ENCODE measurements at regions not wholly inside any gene's neighbourhood (a gene's known extent, or its start where the extent isn't known, plus 50 kb on each side); places are given as distances from the start of the nearest gene placed in this dataset.

- no peak for TF ChIP-seq CEBPB (IDR thresholded peaks at IDR 0.05)
- TF ChIP-seq EP300 (IDR thresholded peaks at IDR 0.05; ENCODE audit: borderline replicate concordance) = no peak
- TF ChIP-seq ZBTB7A (IDR thresholded peaks at IDR 0.05; ENCODE audit: low read depth) = no peak
- TF ChIP-seq USF1 (IDR thresholded peaks at IDR 0.05) = no peak
- TF ChIP-seq MAX (IDR thresholded peaks at IDR 0.05) = no peak
- TF ChIP-seq RAD21 (IDR thresholded peaks at IDR 0.05; ENCODE audit: low read depth) = no peak
- TF ChIP-seq TCF12 (IDR thresholded peaks at IDR 0.05; ENCODE audit: low read depth) = no peak
- TF ChIP-seq NFIC (IDR thresholded peaks at IDR 0.05) = no peak
- TF ChIP-seq CREB1 (IDR thresholded peaks at IDR 0.05; ENCODE audit: low read depth) = no peak
- no peak for TF ChIP-seq YY1 (IDR thresholded peaks at IDR 0.05; ENCODE audit: low read depth)
- TF ChIP-seq EGR1 (IDR thresholded peaks at IDR 0.05) = no peak
- TF ChIP-seq FOXM1 (IDR thresholded peaks at IDR 0.05; ENCODE audit: borderline replicate concordance, low read depth) = no peak
- no peak for TF ChIP-seq TEAD4 (IDR thresholded peaks at IDR 0.05)
- TF ChIP-seq TAF1 (IDR thresholded peaks at IDR 0.05; ENCODE audit: low read depth) = no peak
- no peak for TF ChIP-seq REST (IDR thresholded peaks at IDR 0.05; ENCODE audit: low read depth)
These were observed 113.5 kb upstream of the EDNRB start for GRCh38 chr13:78032132-78032531.

GRCh38 chr13:78030341-78030896, 111.8 kb upstream of the EDNRB start:
- no peak for TF ChIP-seq YY1 (IDR thresholded peaks at IDR 0.05; ENCODE audit: low read depth)
- TF ChIP-seq ZBTB7A (IDR thresholded peaks at IDR 0.05; ENCODE audit: low read depth) = no peak
- no peak for TF ChIP-seq TCF12 (IDR thresholded peaks at IDR 0.05; ENCODE audit: low read depth)
- TF ChIP-seq RAD21 (IDR thresholded peaks at IDR 0.05; ENCODE audit: low read depth) = no peak
- no peak for TF ChIP-seq EGR1 (IDR thresholded peaks at IDR 0.05)
- TF ChIP-seq CEBPB (IDR thresholded peaks at IDR 0.05) = no peak

GRCh38 chr13:78029901-78030300, 111.3 kb upstream of the EDNRB start:
- no peak for TF ChIP-seq EGR1 (IDR thresholded peaks at IDR 0.05)
- TF ChIP-seq EP300 (IDR thresholded peaks at IDR 0.05; ENCODE audit: borderline replicate concordance) = no peak
- TF ChIP-seq CREB1 (IDR thresholded peaks at IDR 0.05; ENCODE audit: low read depth) = no peak
- no peak for TF ChIP-seq TCF12 (IDR thresholded peaks at IDR 0.05; ENCODE audit: low read depth)
- no peak for TF ChIP-seq YY1 (IDR thresholded peaks at IDR 0.05; ENCODE audit: low read depth)
- TF ChIP-seq USF1 (IDR thresholded peaks at IDR 0.05) = no peak
- no peak for TF ChIP-seq ZBTB7A (IDR thresholded peaks at IDR 0.05; ENCODE audit: low read depth)
- TF ChIP-seq FOXM1 (IDR thresholded peaks at IDR 0.05; ENCODE audit: borderline replicate concordance, low read depth) = no peak
- TF ChIP-seq RAD21 (IDR thresholded peaks at IDR 0.05; ENCODE audit: low read depth) = no peak
- no peak for TF ChIP-seq TEAD4 (IDR thresholded peaks at IDR 0.05)
- TF ChIP-seq CEBPB (IDR thresholded peaks at IDR 0.05) = no peak
- no peak for TF ChIP-seq NFIC (IDR thresholded peaks at IDR 0.05)

- no peak for TF ChIP-seq TEAD4 (IDR thresholded peaks at IDR 0.05)
- TF ChIP-seq TCF12 (IDR thresholded peaks at IDR 0.05; ENCODE audit: low read depth) = no peak
- no peak for TF ChIP-seq TAF1 (IDR thresholded peaks at IDR 0.05; ENCODE audit: low read depth)
- no peak for TF ChIP-seq MAX (IDR thresholded peaks at IDR 0.05)
- no peak for TF ChIP-seq YY1 (IDR thresholded peaks at IDR 0.05; ENCODE audit: low read depth)
- TF ChIP-seq REST (IDR thresholded peaks at IDR 0.05; ENCODE audit: low read depth) = no peak
- TF ChIP-seq EP300 (IDR thresholded peaks at IDR 0.05; ENCODE audit: borderline replicate concordance) = no peak
- TF ChIP-seq FOXM1 (IDR thresholded peaks at IDR 0.05; ENCODE audit: borderline replicate concordance, low read depth) = no peak
- no peak for TF ChIP-seq USF1 (IDR thresholded peaks at IDR 0.05)
- no peak for TF ChIP-seq CEBPB (IDR thresholded peaks at IDR 0.05)
- no peak for TF ChIP-seq ZBTB7A (IDR thresholded peaks at IDR 0.05; ENCODE audit: low read depth)
- no peak for TF ChIP-seq CREB1 (IDR thresholded peaks at IDR 0.05; ENCODE audit: low read depth)
These were observed 110.3 kb upstream of the EDNRB start for GRCh38 chr13:78028960-78029359.

GRCh38 chr13:78024996-78025395, 106.4 kb upstream of the EDNRB start:
- no peak for TF ChIP-seq NFIC (IDR thresholded peaks at IDR 0.05)
- TF ChIP-seq ZBTB7A (IDR thresholded peaks at IDR 0.05; ENCODE audit: low read depth) = no peak
- no peak for TF ChIP-seq CEBPB (IDR thresholded peaks at IDR 0.05)
- TF ChIP-seq TEAD4 (IDR thresholded peaks at IDR 0.05) = no peak
- no peak for TF ChIP-seq EP300 (IDR thresholded peaks at IDR 0.05; ENCODE audit: borderline replicate concordance)
- TF ChIP-seq USF1 (IDR thresholded peaks at IDR 0.05) = no peak
- TF ChIP-seq MAX (IDR thresholded peaks at IDR 0.05) = no peak
- TF ChIP-seq RAD21 (IDR thresholded peaks at IDR 0.05; ENCODE audit: low read depth) = no peak
- TF ChIP-seq YY1 (IDR thresholded peaks at IDR 0.05; ENCODE audit: low read depth) = no peak
- no peak for TF ChIP-seq CREB1 (IDR thresholded peaks at IDR 0.05; ENCODE audit: low read depth)
- TF ChIP-seq EGR1 (IDR thresholded peaks at IDR 0.05) = no peak
- TF ChIP-seq TCF12 (IDR thresholded peaks at IDR 0.05; ENCODE audit: low read depth) = no peak
- TF ChIP-seq REST (IDR thresholded peaks at IDR 0.05; ENCODE audit: low read depth) = no peak
- TF ChIP-seq FOXM1 (IDR thresholded peaks at IDR 0.05; ENCODE audit: borderline replicate concordance, low read depth) = no peak
- no peak for TF ChIP-seq TAF1 (IDR thresholded peaks at IDR 0.05; ENCODE audit: low read depth)
